ENCODE measurements at regions not wholly inside any gene's neighbourhood (a gene's known extent, or its start where the extent isn't known, plus 50 kb on each side); places are given as distances from the start of the nearest gene placed in this dataset.

DNA sequence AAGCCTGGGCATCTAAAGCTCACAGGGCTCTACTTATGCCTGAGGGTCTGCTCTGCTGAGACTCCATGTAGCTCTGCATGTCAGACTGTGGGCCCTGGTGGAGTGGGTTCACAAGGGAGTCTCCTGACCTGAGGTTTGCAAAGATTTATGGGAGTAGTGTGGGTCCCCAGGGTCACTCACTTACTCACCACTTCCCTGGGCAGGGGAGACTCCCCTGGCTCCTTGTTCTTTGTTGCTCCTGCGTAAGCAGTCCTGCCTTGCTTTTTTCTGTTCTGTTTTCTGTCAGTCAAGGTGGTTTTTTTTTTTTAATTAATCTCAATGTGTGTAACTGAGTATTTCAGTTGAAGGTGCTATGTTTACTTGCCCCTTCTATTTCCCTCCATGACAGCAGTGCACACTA lies 256.6 kb downstream of the TMEM38B start:
- no peak overlapping the region for H2BK12ac ChIP-seq (ENCODE audit: low read depth, low read length)
- no peak overlapping the region for H4K91ac ChIP-seq (replicated peaks; ENCODE audit: insufficient read length, low read length)
- H2BK15ac ChIP-seq (ENCODE audit: low read length) = no peak overlapping the region
- H3K23ac ChIP-seq (ENCODE audit: insufficient read length) = no peak overlapping the region
- FAIRE-seq = no peak
- no peak overlapping the region for H3K9ac ChIP-seq (replicated peaks in 1 of 4; ENCODE audit: extremely low read depth in 1 of 4, low read depth in 3 of 4, low read length in 3 of 4)
- H3K14ac ChIP-seq (ENCODE audit: insufficient read length) = no peak overlapping the region
- H3K4me2 ChIP-seq (ENCODE audit: insufficient read depth in 1 of 2, low read depth in 2 of 2, low read length in 2 of 2) = no peak overlapping the region
- H2BK120ac ChIP-seq (replicated peaks; ENCODE audit: low read depth, low read length) = no peak overlapping the region
- H3K23me2 ChIP-seq (ENCODE audit: low read depth, low read length) = no peaks in the 10 kb centered on the region
- H3K79me1 ChIP-seq (ENCODE audit: low read depth, low read length) = no peaks in the 10 kb centered on the region
- H3K36me3 ChIP-seq (ENCODE audit: control insufficient read depth in 2 of 4, insufficient read depth in 4 of 4, low read length in 3 of 4) = no peaks in the 10 kb centered on the region
- no peak overlapping the region for H3K27ac ChIP-seq (ENCODE audit: low read depth, low read length)
- POLR2A ChIA-PET (ENCODE audit: partially characterized antibody) = no interaction called here
- no peak for DNase-seq (ENCODE audit: low read depth in 1 of 2, low spot score in 2 of 2)
- H2AFZ ChIP-seq (ENCODE audit: low read length) = no peak overlapping the region
- 70% methylated on average over 1 of the region's 1 CpG; no CpG with 5 or more reads in 1 of the 2 experiments for WGBS, 2 experiments (ENCODE audit: extremely low coverage in 1 of 2, insufficient coverage in 1 of 2, insufficient read length in 1 of 2, insufficient replicate concordance in 2 of 2, low coverage in 1 of 2, low lambda C conversion rate in 2 of 2, missing lambda C conversion rate in 1 of 2)
- H4K8ac ChIP-seq (ENCODE audit: extremely low read depth, insufficient read depth, low read length) = no peak overlapping the region
- no peaks in the 10 kb centered on the region for H3K79me2 ChIP-seq (ENCODE audit: control insufficient read depth in 1 of 2, insufficient read depth in 2 of 2, low read length in 2 of 2)
- TF ChIP-seq POU5F1 (IDR thresholded peaks at IDR 0.05; ENCODE audit: low read depth, low read length) = no peak
- no peak for TF ChIP-seq GABPA (IDR thresholded peaks at IDR 0.05; ENCODE audit: borderline replicate concordance, insufficient read depth, low read length)
- no peak for TF ChIP-seq ASH2L (IDR thresholded peaks at IDR 0.05; ENCODE audit: low read length)
- no peak for TF ChIP-seq SP2 (IDR thresholded peaks at IDR 0.05; ENCODE audit: low read length)
- TF ChIP-seq JUN (IDR thresholded peaks at IDR 0.05; ENCODE audit: low read depth, low read length) = no peak
- TF ChIP-seq RAD21 (IDR thresholded peaks at IDR 0.05 in 1 of 2, conservative IDR thresholded peaks at IDR 0.05 in 1 of 2; ENCODE audit: low read depth in 2 of 2, low read length in 2 of 2) = no peak
- TF ChIP-seq SIX5 (IDR thresholded peaks at IDR 0.05; ENCODE audit: low read depth, low read length) = no peak
- no peak for TF ChIP-seq MAFK (IDR thresholded peaks at IDR 0.05; ENCODE audit: low read depth, low read length)
- H3K27me3 ChIP-seq (replicated peaks in 1 of 4; ENCODE audit: control insufficient read depth in 3 of 4, extremely low read depth in 1 of 4, insufficient read depth in 3 of 4, low read length in 3 of 4) = no peaks in the 10 kb centered on the region
- H3K56ac ChIP-seq (replicated peaks; ENCODE audit: insufficient read length, low read depth, low read length) = no peak overlapping the region
- no peaks in the 10 kb centered on the region for H3K9me3 ChIP-seq (ENCODE audit: insufficient read depth in 2 of 2, low read depth in 1 of 2, low read length in 1 of 2)
- 0 out of 2 replicates have a peak overlapping the region, but pooled peaks have one; percentile 13 for H2AK5ac ChIP-seq (ENCODE audit: low read depth, low read length)
- no peak overlapping the region for H4K5ac ChIP-seq (ENCODE audit: insufficient read length, low read depth, low read length)
- no peak overlapping the region for H2BK20ac ChIP-seq (ENCODE audit: low read length)
- no peak overlapping the region for H3K4me3 ChIP-seq (ENCODE audit: extremely low read depth in 1 of 4, insufficient read depth in 2 of 4, low read depth in 3 of 4, low read length in 4 of 4)
- no peak overlapping the region for H3K4ac ChIP-seq (replicated peaks; ENCODE audit: insufficient read length, low read depth, low read length)
- CTCF ChIA-PET (ENCODE audit: partially characterized antibody) = interaction anchor here (0.8 kb wide), 1 partner anchor 11 kb away, joined by 3 read pairs; no protein-coding TSS in a partner anchor
- H3K4me1 ChIP-seq (replicated peaks in 1 of 4; ENCODE audit: control insufficient read depth in 3 of 4, insufficient read depth in 4 of 4, low read length in 3 of 4) = peaks cover 0 to 7% (median 2%) of the 10 kb centered on the region in 4 experiments; a peak in 2 of 7 replicates
- no peak overlapping the region for H2BK5ac ChIP-seq (ENCODE audit: low read depth, low read length)
- H4K20me1 ChIP-seq (replicated peaks in 1 of 2; ENCODE audit: control insufficient read depth in 1 of 2, insufficient read depth in 2 of 2, low read length in 2 of 2) = no peaks in the 10 kb centered on the region
- H3K18ac ChIP-seq (ENCODE audit: extremely low read depth, low read length) = no peak overlapping the region

Data from H1 (cell line).